ENCODE measurements at regions not wholly inside any gene's neighbourhood (a gene's known extent, or its start where the extent isn't known, plus 50 kb on each side); places are given as distances from the start of the nearest gene placed in this dataset.

DNA sequence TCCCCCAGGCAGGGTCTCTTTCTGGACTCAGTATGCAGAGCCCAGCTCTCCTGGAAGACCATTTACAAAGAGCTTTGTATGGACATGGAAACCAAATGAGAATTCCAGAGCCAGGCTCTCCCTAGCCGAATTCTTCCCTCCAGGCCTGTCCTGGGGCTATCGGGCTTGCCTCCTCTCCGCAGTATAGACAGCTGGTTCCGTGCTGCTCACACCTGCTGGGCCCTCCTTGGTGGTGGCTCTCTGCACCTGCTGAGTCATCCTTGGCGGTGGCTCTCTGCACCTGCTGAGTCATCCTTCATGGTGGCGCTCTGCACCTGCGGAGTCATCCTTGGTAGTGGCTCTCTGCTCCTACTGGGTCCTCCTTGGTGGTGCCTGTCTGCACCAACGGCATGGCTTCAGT is 743.5 kb downstream of the BRD1 start:
- WGBS, 10 experiments: 18 to 87% (median 53%) methylated on average over 1 to 8 of the region's 8 CpGs; no CpG with 5 or more reads in 3 of the 10 experiments
- Histone ChIP-seq H3K4me3 (no peak overlapping the region), H3K27ac (no peak overlapping the region), H3K4me1 (replicated peaks in 1 of 2) (no peaks in the 10 kb centered on the region)
- in situ Hi-C loops (cut with MboI; ENCODE audit: low pct_unique_long_range_greater_than_20kb in 2 of 9, low sequenced_read_pairs in 9 of 9, unreplicated experiment in 9 of 9): no loop called here
- ATAC-seq (replicated peaks in 6 of 8): no peak

DNA sequence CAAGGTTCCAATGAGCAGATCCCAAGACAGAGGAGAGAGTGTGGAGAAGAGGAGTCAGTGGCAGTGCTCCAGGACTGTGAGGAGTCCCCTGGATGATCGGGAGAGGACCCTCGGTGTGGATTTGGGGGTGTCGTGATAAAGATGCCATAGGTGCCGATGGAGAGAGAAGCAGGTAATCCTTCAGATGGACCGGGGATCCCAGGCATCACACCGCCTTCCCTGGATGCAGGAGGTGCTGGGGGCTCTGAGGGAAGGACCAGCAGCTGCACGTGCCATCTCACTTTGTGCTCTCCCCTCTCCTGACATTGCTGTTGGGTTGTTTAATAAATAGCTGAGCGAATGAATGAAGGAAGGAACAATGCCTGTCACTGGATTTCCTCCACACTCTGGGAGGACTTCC is 744.1 kb downstream of the BRD1 start:
- in situ Hi-C loops (cut with MboI; ENCODE audit: low pct_unique_long_range_greater_than_20kb in 2 of 9, low sequenced_read_pairs in 9 of 9, unreplicated experiment in 9 of 9): no loop called here
- no peak overlapping the region for H3K4me3 ChIP-seq
- no peaks in the 10 kb centered on the region for H3K4me1 ChIP-seq (replicated peaks in 1 of 2)
- no peak for ATAC-seq (replicated peaks in 6 of 8)
- no peak overlapping the region for H3K27ac ChIP-seq
- 18 to 100% (median 39%) methylated on average over 2 to 7 of the region's 8 CpGs; no CpG with 5 or more reads in 3 of the 10 experiments for WGBS, 10 experiments

DNA sequence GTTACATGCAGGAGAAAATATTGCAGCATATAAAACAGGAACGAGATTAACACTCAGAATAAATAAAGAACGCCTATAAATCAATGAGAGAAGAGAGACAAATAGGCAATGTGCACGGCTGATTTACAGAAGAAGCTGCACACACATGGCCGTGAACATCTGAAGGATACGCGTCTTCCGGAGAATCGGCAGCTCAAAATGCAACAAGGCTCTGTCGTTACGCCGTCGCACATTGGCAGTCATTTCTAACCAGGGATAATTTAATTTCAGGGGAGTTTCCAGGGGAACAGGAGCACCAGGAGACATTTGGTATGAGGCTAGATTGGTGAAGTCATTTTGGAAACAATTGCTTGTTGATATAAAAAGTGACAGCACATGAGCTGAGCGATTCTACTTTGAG is 745.2 kb downstream of the BRD1 start:
- in situ Hi-C loops (cut with MboI; ENCODE audit: low pct_unique_long_range_greater_than_20kb in 2 of 9, low sequenced_read_pairs in 9 of 9, unreplicated experiment in 9 of 9): no loop called here
- no peaks in the 10 kb centered on the region for H3K4me1 ChIP-seq (replicated peaks in 1 of 2)
- WGBS, 10 experiments: 31 to 94% (median 65%) methylated on average over 1 to 13 of the region's 13 CpGs
- no peak for ATAC-seq (replicated peaks in 6 of 8)
- no peak overlapping the region for H3K4me3 ChIP-seq
- no peak overlapping the region for H3K27ac ChIP-seq

DNA sequence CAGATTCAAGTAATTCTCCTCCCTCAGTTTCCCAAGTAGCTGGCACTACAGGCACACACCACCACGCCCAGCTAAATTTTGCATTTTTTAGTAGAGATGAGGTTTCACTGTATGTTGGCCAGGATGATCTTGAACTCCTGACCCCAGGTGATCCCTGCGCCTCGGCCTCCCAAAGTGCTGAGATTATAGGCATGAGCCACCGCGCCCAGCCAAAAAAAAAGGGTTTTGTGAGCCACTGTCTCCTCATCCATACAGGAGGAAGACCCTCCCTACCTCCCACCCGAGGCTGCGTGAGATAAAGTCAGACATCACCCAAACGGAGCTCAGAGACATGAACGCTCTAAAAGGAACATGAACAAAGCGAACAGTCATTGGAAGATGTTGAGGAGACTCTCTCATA is 745.7 kb downstream of the BRD1 start:
- no peak for ATAC-seq (replicated peaks in 6 of 8)

DNA sequence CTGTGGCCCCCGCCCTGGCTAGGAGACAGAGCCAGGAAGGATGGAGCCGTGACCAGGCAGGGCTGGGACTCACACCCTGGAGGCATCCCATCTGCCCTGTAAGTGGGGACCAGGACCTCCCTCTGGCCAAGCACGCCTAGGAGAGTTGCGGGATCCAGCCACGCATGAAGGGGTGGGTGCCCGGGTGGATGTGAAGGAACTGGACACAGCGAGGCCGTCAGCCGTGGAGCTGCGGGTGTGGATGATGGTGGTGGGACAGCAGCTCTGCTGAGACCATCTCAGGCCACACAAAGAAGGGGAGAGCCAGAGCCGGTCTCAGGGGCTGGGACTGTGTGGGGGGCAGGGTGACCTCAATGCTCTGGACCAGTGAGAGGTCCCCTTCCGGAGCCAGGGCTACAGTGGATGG is 746.4 kb downstream of the BRD1 start:
- no peak overlapping the region for H3K27ac ChIP-seq
- no peak overlapping the region for H3K4me3 ChIP-seq
- in situ Hi-C loops (cut with MboI; ENCODE audit: low pct_unique_long_range_greater_than_20kb in 2 of 9, low sequenced_read_pairs in 9 of 9, unreplicated experiment in 9 of 9): no loop called here
- WGBS, 10 experiments: 0 to 20% methylated on average over 1 of the region's 12 CpGs; no CpG with 5 or more reads in 8 of the 10 experiments
- H3K4me1 ChIP-seq (replicated peaks in 1 of 2): no peaks in the 10 kb centered on the region
- no peak for ATAC-seq (replicated peaks in 6 of 8)

More for the DNA sequence above, 745.7 kb downstream of the BRD1 start:
- in situ Hi-C loops (cut with MboI; ENCODE audit: low pct_unique_long_range_greater_than_20kb in 2 of 9, low sequenced_read_pairs in 9 of 9, unreplicated experiment in 9 of 9): no loop called here
- no peak overlapping the region for H3K4me3 ChIP-seq
- no peak overlapping the region for H3K27ac ChIP-seq
- WGBS, 10 experiments: 50 to 95% (median 59%) methylated on average over 2 to 9 of the region's 10 CpGs; no CpG with 5 or more reads in 2 of the 10 experiments
- H3K4me1 ChIP-seq (replicated peaks in 1 of 2): no peaks in the 10 kb centered on the region

DNA sequence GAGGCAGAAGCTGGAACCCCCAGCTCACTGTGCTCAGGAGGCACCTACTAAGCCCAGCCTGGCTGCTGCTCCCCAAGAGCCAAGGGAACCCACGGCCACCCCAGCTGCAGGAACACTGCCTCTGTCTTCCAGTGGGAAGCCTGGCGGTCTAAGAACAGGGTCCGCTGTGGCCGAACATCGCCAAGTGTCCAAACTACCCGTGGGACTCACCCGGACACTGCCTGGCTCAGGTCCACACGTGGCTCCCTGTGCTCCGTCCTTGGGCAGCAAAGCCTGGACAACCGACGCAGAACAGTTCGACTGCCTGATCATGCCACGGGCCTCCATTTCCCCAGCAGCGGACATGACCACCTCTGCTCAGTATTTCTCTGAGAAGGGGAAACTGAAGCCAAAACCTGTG is 747.0 kb downstream of the BRD1 start:
- ATAC-seq (replicated peaks in 6 of 8): no peak
- in situ Hi-C loops (cut with MboI; ENCODE audit: low pct_unique_long_range_greater_than_20kb in 2 of 9, low sequenced_read_pairs in 9 of 9, unreplicated experiment in 9 of 9): no loop called here
- WGBS, 10 experiments: 30 to 93% (median 39%) methylated on average over 2 to 7 of the region's 14 CpGs; no CpG with 5 or more reads in 7 of the 10 experiments
- H3K4me1 ChIP-seq (replicated peaks in 1 of 2): no peaks in the 10 kb centered on the region
- H3K4me3 ChIP-seq: no peak overlapping the region
- no peak overlapping the region for H3K27ac ChIP-seq

DNA sequence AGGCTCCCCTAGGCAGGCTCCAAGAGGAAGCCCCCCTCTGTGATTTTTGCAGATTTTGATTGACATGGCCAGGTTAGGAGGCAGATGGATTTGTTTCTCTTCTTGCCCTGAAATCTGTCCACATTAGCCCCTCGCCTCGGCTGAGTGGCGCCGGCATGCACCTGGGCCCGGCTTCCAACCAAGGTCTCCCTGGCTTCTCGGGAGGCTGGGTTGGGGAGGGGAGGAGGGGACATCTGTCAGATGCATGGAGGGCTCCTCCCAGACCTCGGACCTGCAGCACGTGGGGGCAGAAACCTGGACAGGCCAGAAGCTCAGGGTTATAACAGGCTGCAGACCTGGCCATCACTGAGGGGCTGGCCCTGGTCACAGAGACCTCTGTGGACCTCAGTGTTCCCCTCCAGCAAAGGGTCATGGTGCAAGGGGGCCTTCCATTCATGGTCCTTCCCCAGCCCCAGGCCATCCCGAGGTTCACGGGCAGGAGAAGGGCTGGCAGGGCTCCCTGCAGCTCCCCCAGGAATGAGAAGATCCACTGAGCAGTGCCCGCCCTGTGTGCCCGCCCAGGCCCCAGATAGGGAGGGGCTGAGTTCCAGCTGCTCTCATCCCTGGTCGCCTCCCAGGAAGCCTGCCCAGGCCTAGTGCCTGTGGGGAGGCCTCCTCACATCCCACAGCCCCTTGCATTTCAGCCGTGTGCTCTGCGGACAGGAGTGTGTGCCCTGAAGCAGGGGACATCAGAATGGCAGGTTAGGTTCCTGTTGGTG is 747.8 kb downstream of the BRD1 start:
- no peak overlapping the region for H3K27ac ChIP-seq
- 0 to 67% (median 37%) methylated on average over 1 to 5 of the region's 15 CpGs; no CpG with 5 or more reads in 6 of the 10 experiments for WGBS, 10 experiments
- in situ Hi-C loops (cut with MboI; ENCODE audit: low pct_unique_long_range_greater_than_20kb in 2 of 9, low sequenced_read_pairs in 9 of 9, unreplicated experiment in 9 of 9): no loop called here
- ATAC-seq (replicated peaks in 6 of 8): peak in 2 of 8 experiments; percentile 45 to 61
- H3K4me3 ChIP-seq: no peak overlapping the region
- no peaks in the 10 kb centered on the region for H3K4me1 ChIP-seq (replicated peaks in 1 of 2)

DNA sequence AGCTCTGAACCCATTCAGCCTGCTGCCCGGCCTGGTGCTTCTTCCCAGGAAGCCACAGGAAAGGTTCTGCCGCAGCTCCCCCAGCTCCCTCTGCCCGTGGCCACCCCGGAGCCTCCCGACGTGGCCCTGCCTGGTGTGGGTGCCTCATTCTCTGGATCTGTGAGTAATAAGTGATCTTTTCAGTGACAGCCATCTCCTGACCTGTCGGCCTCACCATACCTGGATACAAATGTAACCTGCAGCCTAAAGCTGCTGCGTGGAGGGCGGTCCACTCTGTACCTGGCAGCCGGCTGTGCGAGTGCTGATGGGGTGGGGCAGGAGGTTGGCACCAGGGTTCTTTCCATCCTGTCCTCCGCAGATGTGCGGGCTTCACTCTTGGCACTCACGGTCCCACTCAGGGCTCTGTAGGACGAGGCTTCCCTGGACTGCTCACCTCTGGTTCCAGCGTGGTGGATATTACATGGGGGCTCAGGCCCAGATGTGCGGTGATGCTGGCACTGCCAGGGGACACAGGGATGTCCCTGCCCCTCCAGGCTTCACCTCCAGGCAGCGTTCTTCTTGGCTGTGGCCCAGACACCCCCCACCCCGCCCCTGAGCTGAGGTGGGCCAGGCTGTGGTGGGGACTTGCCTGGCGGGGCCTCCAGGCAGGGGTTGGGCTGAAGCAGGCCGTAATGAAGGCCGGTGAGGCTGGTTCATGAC is 748.5 kb downstream of the BRD1 start:
- WGBS, 10 experiments: 0 to 95% (median 56%) methylated on average over 1 to 10 of the region's 22 CpGs; no CpG with 5 or more reads in 6 of the 10 experiments
- H3K4me3 ChIP-seq: no peak overlapping the region
- H3K27ac ChIP-seq: no peak overlapping the region
- no peak for ATAC-seq (replicated peaks in 6 of 8)
- in situ Hi-C loops (cut with MboI; ENCODE audit: low pct_unique_long_range_greater_than_20kb in 2 of 9, low sequenced_read_pairs in 9 of 9, unreplicated experiment in 9 of 9): no loop called here
- no peaks in the 10 kb centered on the region for H3K4me1 ChIP-seq (replicated peaks in 1 of 2)

DNA sequence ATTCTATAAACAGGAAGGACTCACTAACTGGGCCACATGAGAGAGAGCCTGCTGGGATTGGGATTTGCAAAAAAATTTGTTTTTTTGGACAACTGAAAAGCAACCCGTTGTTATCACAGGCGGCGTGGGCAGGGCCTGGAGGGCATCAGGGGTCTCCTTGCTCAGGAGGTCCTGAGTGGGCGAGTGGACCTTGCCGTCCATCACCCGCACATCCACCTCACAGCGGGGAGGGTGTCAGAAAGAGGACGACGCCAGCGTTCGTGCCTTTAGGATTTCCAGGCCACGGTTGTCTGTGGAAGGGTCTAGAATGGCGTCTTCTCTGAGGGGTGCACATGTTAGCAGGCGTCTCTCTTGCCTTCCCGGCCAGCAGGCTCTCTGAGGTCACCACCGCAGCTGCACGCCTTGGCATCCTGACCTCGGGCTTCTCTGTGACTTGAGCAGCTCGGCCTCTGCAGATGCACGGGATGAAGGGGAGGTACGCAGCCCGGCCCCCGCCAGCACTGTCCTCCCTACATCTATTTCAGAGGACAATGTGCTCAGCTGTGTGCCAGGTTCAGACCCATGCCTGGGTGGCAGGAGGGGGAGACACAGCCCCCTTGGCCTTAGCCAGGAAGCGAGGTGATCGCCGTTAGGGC is 749.5 kb downstream of the BRD1 start:
- H3K4me1 ChIP-seq (replicated peaks in 1 of 2): no peaks in the 10 kb centered on the region
- no peak for ATAC-seq (replicated peaks in 6 of 8)
- in situ Hi-C loops (cut with MboI; ENCODE audit: low pct_unique_long_range_greater_than_20kb in 2 of 9, low sequenced_read_pairs in 9 of 9, unreplicated experiment in 9 of 9): no loop called here
- H3K4me3 ChIP-seq: no peak overlapping the region
- WGBS, 10 experiments: 73 to 92% (median 89%) methylated on average over 3 to 7 of the region's 26 CpGs; no CpG with 5 or more reads in 5 of the 10 experiments
- no peak overlapping the region for H3K27ac ChIP-seq

DNA sequence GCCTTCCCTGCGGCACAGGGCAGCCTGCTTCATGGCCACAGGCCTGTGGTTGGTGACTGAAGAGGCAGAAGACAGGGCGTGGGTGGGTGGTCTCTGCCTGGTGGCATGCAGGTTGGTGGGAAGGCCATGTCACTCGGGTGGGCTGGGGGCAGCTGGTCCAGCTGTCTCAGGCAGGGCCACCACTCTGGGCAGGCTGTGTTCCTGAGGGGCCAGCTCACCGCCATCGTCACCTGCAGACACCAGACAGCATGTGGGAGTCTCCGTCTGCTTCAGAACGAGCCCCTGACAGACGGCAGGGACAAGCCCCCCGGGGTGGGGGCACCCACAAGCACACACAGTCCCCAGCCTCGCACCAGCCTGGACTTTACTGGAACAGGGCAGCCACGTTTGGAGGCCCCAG is 750.1 kb downstream of the BRD1 start:
- H3K4me3 ChIP-seq: no peak overlapping the region
- ATAC-seq (replicated peaks in 6 of 8): no peak
- in situ Hi-C loops (cut with MboI; ENCODE audit: low pct_unique_long_range_greater_than_20kb in 2 of 9, low sequenced_read_pairs in 9 of 9, unreplicated experiment in 9 of 9): no loop called here
- 0 to 87% (median 23%) methylated on average over 1 to 7 of the region's 11 CpGs; no CpG with 5 or more reads in 6 of the 10 experiments for WGBS, 10 experiments
- no peaks in the 10 kb centered on the region for H3K4me1 ChIP-seq (replicated peaks in 1 of 2)
- no peak overlapping the region for H3K27ac ChIP-seq

DNA sequence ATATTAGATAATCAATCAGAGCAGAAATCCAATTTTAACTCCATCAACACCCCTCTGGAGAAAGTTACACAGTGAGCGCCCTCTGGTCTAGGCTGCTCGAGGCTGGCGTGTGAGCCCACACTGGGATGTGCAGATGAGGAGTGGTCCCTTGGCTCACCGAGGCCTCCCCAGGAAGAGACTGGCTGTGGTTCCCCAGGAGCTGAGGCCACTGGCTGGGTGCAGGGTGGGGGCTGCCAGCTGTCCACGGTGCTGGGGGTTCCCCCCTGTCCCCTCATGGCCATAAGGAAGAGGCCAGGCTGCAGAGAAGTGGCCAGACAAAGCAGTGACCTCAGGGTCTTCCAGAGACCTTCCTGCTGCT is 750.7 kb downstream of the BRD1 start:
- Histone ChIP-seq H3K27ac (no peak overlapping the region), H3K4me1 (replicated peaks in 1 of 2) (no peaks in the 10 kb centered on the region), H3K4me3 (no peak overlapping the region)
- ATAC-seq (replicated peaks in 6 of 8): no peak
- WGBS, 10 experiments: 50 to 83% methylated on average over 2 to 4 of the region's 5 CpGs; no CpG with 5 or more reads in 8 of the 10 experiments
- in situ Hi-C loops (cut with MboI; ENCODE audit: low pct_unique_long_range_greater_than_20kb in 2 of 9, low sequenced_read_pairs in 9 of 9, unreplicated experiment in 9 of 9): no loop called here

DNA sequence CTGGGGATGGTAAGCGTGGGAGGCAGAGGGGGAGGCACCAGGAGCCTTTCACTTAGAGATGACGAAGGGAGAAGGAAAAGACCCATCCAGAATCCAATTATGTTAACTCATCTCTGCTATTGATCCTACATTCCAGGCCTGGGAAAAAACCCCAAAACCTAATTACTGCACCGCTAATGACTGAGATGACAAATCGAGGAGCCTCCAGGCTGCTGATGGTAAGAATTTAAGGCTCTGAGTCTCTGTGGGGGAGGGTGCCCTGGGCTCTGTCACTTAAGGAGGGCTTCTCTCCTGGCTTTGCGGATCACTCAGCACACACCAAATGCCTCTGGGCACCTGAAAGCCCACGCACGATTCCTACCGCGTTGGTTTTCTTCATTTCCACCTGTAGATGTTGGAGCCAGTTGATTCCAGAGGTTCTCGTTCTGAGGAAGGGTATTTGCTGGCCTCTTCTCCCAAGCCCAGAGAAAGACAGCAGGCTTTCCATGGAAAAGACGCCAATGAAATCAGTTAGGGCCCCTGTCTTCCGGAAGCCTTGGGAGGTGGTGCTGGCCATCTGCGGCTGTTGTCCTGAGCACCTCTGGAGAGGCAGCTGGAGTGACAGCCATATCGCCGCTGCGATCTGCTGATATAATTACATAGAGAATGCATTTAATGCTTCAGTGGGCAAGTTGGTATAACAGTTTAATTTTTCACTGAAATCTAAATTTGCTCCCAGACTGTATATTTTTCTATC is 751.2 kb downstream of the BRD1 start:
- 0 to 80% (median 51%) methylated on average over 1 to 10 of the region's 16 CpGs; no CpG with 5 or more reads in 2 of the 10 experiments for WGBS, 10 experiments
- Histone ChIP-seq H3K4me1 (replicated peaks in 1 of 2) (no peaks in the 10 kb centered on the region), H3K27ac (no peak overlapping the region), H3K4me3 (no peak overlapping the region)
- in situ Hi-C loops (cut with MboI; ENCODE audit: low pct_unique_long_range_greater_than_20kb in 2 of 9, low sequenced_read_pairs in 9 of 9, unreplicated experiment in 9 of 9): no loop called here
- ATAC-seq (replicated peaks in 6 of 8): peak in 1 of 8 experiments; percentile 16

DNA sequence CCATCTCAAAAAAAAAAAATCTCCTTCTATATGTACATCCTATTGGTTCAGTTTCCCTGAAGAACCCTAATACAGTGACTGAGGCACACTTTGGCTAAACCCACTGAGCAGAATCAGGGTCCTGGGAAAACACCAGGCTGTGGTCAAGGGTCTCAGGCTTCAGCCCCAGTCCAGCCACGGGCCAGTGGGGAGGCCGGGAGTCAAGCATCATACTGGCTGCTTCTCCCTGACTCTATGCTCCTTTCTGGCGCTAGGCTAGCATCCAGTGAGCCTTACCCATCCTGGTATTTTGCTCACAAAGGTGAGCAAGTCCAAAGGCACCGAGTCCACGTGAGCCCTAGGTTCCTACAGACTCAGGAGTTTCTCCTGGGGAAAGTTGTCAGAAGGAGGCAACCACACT is 752.5 kb downstream of the BRD1 start:
- WGBS, 10 experiments: 10 to 80% (median 40%) methylated on average over 1 to 2 of the region's 5 CpGs; no CpG with 5 or more reads in 5 of the 10 experiments
- Histone ChIP-seq H3K4me1 (replicated peaks in 1 of 2) (no peaks in the 10 kb centered on the region), H3K27ac (no peak overlapping the region), H3K4me3 (no peak overlapping the region)
- ATAC-seq (replicated peaks in 6 of 8): no peak
- in situ Hi-C loops (cut with MboI; ENCODE audit: low pct_unique_long_range_greater_than_20kb in 2 of 9, low sequenced_read_pairs in 9 of 9, unreplicated experiment in 9 of 9): no loop called here
